Peyer's patch (tissue), 4 donors: ENCODE measurements at regions not wholly inside any gene's neighbourhood (a gene's known extent, or its start where the extent isn't known, plus 50 kb on each side); places are given as distances from the start of the nearest gene placed in this dataset.

ENCODE experiments used
- POLR2A ChIP-seq, 2 donors: fragments of 450-650 bp; IDR thresholded peaks; one replicate each; pipeline ENCODE4 v1.5.1; 2017; ENCODE audit warnings: antibody characterized with exemption in 2 of 2, mild to moderate bottlenecking in 2 of 2, moderate library complexity in 2 of 2
- TF ChIP-seq, protein P1 (sequence below), 6 experiments: fragments of 450-650 bp in 4 of 6; fragments of 200-600 bp in 2 of 6; sonication (generic) in 1 of 6; IDR thresholded peaks; one replicate each; pipeline ENCODE4 v1.5.1; 2017 to 2019; ENCODE audit warnings: antibody characterized with exemption in 6 of 6, mild to moderate bottlenecking in 3 of 6, moderate library complexity in 1 of 6

DNA sequence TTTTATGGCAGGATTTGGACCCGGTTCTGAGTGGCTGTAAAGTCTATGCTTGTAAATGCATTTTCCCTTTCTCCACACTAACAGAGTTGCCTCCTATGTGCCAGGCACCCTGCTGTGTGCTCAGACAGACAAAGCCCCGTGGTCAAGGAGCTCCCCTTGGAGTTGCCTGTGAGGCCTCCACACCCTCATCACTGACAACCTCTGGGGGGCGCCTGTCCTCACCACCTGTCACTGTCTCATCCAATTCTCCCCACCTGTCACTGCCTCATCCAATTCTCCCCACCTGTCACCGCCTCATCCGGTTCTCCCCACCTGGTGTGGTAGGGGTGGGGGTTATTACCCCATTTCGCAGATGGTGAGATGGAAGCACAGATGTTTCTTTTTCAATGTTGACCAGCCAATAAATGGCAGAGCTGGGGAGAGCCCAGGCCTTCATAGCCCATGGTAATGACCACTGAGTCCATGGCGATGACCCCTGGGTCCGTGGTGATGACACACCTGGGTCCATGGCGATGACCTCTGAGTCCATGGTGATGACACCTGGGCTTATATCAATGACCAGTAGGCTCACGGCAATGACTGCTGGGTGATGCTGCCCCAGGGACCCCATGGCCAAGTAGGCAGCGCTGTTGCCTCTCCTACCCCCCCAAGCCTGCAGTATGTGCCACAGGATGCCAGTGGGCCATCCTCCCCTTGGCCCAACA, 150.1 kb downstream of the IRF8 start:
- TF ChIP-seq, protein P1, sequence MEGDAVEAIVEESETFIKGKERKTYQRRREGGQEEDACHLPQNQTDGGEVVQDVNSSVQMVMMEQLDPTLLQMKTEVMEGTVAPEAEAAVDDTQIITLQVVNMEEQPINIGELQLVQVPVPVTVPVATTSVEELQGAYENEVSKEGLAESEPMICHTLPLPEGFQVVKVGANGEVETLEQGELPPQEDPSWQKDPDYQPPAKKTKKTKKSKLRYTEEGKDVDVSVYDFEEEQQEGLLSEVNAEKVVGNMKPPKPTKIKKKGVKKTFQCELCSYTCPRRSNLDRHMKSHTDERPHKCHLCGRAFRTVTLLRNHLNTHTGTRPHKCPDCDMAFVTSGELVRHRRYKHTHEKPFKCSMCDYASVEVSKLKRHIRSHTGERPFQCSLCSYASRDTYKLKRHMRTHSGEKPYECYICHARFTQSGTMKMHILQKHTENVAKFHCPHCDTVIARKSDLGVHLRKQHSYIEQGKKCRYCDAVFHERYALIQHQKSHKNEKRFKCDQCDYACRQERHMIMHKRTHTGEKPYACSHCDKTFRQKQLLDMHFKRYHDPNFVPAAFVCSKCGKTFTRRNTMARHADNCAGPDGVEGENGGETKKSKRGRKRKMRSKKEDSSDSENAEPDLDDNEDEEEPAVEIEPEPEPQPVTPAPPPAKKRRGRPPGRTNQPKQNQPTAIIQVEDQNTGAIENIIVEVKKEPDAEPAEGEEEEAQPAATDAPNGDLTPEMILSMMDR (IDR thresholded peaks at IDR 0.05): no peak
- no peak for TF ChIP-seq POLR2A (IDR thresholded peaks at IDR 0.05)
